ENCODE measurements at regions not wholly inside any gene's neighbourhood (a gene's known extent, or its start where the extent isn't known, plus 50 kb on each side); places are given as distances from the start of the nearest gene placed in this dataset.

GRCh38 chr4:59729321-59729720 lies 1470.8 kb upstream of the ADGRL3 start:
- TF ChIP-seq CTCF (IDR thresholded peaks at IDR 0.05) (no peak), GABPB1 (CRISPR knock-in tag; IDR thresholded peaks at IDR 0.05) (no peak), SP1 (CRISPR knock-in tag; conservative IDR thresholded peaks at IDR 0.05) (no peak), JUN (CRISPR knock-in tag; IDR thresholded peaks at IDR 0.05) (no peak), ZNF121 (CRISPR knock-in tag; IDR thresholded peaks at IDR 0.05) (no peak), TP53 (CRISPR knock-in tag; IDR thresholded peaks at IDR 0.05) (no peak)

All from WTC11 (cell line).